HG02981 (cell line): ENCODE measurements at regions not wholly inside any gene's neighbourhood (a gene's known extent, or its start where the extent isn't known, plus 50 kb on each side); places are given as distances from the start of the nearest gene placed in this dataset.
"Not testable (repeated sequence)": the region's sequence is repeated elsewhere in the genome, so short reads cannot be mapped to it uniquely, and the experiment has no call there.

Experiments
- ATAC-seq: cut with Tn5 transposase; IDR thresholded peaks from one replicate; pipeline ENCODE4 v1.9.1; 2021; ENCODE audit warnings: mild to moderate bottlenecking, moderate library complexity; ENCODE audit not compliant: unreplicated experiment

GRCh38 chr4:176622251-176622948 lies 170.3 kb downstream of the VEGFC start:
- ATAC-seq: no peak

GRCh38 chr4:176624983-176625610 lies 167.6 kb downstream of the VEGFC start:
- not testable (repeated sequence) for ATAC-seq

- no peak for ATAC-seq
These were observed 164.8 kb downstream of the VEGFC start for GRCh38 chr4:176627916-176628315.

GRCh38 chr4:176631611-176632010 lies 161.1 kb downstream of the VEGFC start:
- no peak for ATAC-seq
